HG03378 (cell line): ENCODE measurements at regions not wholly inside any gene's neighbourhood (a gene's known extent, or its start where the extent isn't known, plus 50 kb on each side); places are given as distances from the start of the nearest gene placed in this dataset.
"Not testable (repeated sequence)": the region's sequence is repeated elsewhere in the genome, so short reads cannot be mapped to it uniquely, and the experiment has no call there.

Experiments used
- ATAC-seq: cut with Tn5 transposase; IDR thresholded peaks from one replicate; pipeline ENCODE4 v1.9.1; 2021; ENCODE audit warnings: mild to moderate bottlenecking, moderate library complexity; ENCODE audit not compliant: unreplicated experiment

- ATAC-seq: no peak
Observed at GRCh38 chr13:89401264-89401675, 1730.1 kb downstream of the SLITRK5 start.

GRCh38 chr13:89402211-89402610, 1731.0 kb downstream of the SLITRK5 start:
- no peak for ATAC-seq

- not testable (repeated sequence) for ATAC-seq
Observed at GRCh38 chr13:89406096-89406495, 1734.9 kb downstream of the SLITRK5 start.

GRCh38 chr13:89407357-89407756, 1736.2 kb downstream of the SLITRK5 start:
- no peak for ATAC-seq

GRCh38 chr13:89432997-89433396, 1761.8 kb downstream of the SLITRK5 start:
- no peak for ATAC-seq

GRCh38 chr13:89434624-89435023, 1763.5 kb downstream of the SLITRK5 start:
- ATAC-seq: not testable (repeated sequence)

- ATAC-seq: no peak
Observed at GRCh38 chr13:89454681-89455080, 1783.5 kb downstream of the SLITRK5 start.

GRCh38 chr13:89455225-89455624, 1784.1 kb downstream of the SLITRK5 start:
- ATAC-seq: no peak

GRCh38 chr13:89455741-89456140, 1784.6 kb downstream of the SLITRK5 start:
- ATAC-seq: no peak

GRCh38 chr13:89457977-89458376, 1786.8 kb downstream of the SLITRK5 start:
- ATAC-seq: no peak

GRCh38 chr13:89458456-89458855, 1787.3 kb downstream of the SLITRK5 start:
- ATAC-seq: no peak

- ATAC-seq: not testable (repeated sequence)
Observed at GRCh38 chr13:89460895-89461294, 1789.7 kb downstream of the SLITRK5 start.

GRCh38 chr13:89465366-89465765, 1794.2 kb downstream of the SLITRK5 start:
- ATAC-seq: peak; percentile 66

GRCh38 chr13:89468081-89468480, 1796.9 kb downstream of the SLITRK5 start:
- no peak for ATAC-seq

GRCh38 chr13:89470901-89471300, 1799.7 kb downstream of the SLITRK5 start:
- no peak for ATAC-seq

GRCh38 chr13:89474432-89474831, 1803.3 kb downstream of the SLITRK5 start:
- ATAC-seq: no peak

GRCh38 chr13:89486065-89486464, 1814.9 kb downstream of the SLITRK5 start:
- no peak for ATAC-seq

GRCh38 chr13:89486709-89487108, 1815.5 kb downstream of the SLITRK5 start:
- no peak for ATAC-seq

GRCh38 chr13:89490661-89491060, 1819.5 kb downstream of the SLITRK5 start:
- no peak for ATAC-seq

- ATAC-seq: no peak
Observed at GRCh38 chr13:89496478-89496877, 1825.3 kb downstream of the SLITRK5 start.

GRCh38 chr13:89497658-89498057, 1826.5 kb downstream of the SLITRK5 start:
- no peak for ATAC-seq

- no peak for ATAC-seq
Observed at GRCh38 chr13:89502286-89502685, 1831.1 kb downstream of the SLITRK5 start.

- no peak for ATAC-seq
Observed at GRCh38 chr13:89514534-89515312, 1832.8 kb upstream of the MIR17HG start.
